A673 (cell line): ENCODE measurements at regions not wholly inside any gene's neighbourhood (a gene's known extent, or its start where the extent isn't known, plus 50 kb on each side); places are given as distances from the start of the nearest gene placed in this dataset.

ENCODE experiments used
- BruUV-seq: library from RNA; stranded (reverse); fragments of 400-500 nt; replicated peaks from 2 replicates; lab custom pipeline; 2021; lab: Mats Ljungman, UMichigan
- CTCF ChIA-PET: fragments of 300-600 bp; sonication (Branson Sonifier 250); formaldehyde crosslinking; loops from one replicate; lab custom pipeline; 2022; ENCODE audit warnings: antibody characterized with exemption; lab: Charles Lee
- POLR2A ChIA-PET: fragments of 300-600 bp; sonication (Branson Sonifier 250); formaldehyde crosslinking; loops from one replicate; lab custom pipeline; 2022; ENCODE audit warnings: antibody characterized with exemption; ENCODE audit not compliant: low non-redundant PET; lab: Charles Lee
- DNase-seq: peaks from one replicate; pipeline ENCODE4 v3.0.0-alpha.2; 2015; ENCODE audit warnings: low spot score
- H3K27ac ChIP-seq: fragments of 200-600 bp; sonication (generic); 2 replicates; pipeline ENCODE4 v1.5.1; 2016; ENCODE audit warnings: mixed run types, low read depth, mild to moderate bottlenecking, mixed read lengths, antibody characterized with exemption, low read length; ENCODE audit not compliant: poor library complexity, severe bottlenecking
- H3K27me3 ChIP-seq: fragments of 200-600 bp; sonication (generic); replicated peaks from 2 replicates; pipeline ENCODE4 v1.6.1; 2017; ENCODE audit warnings: mixed run types, low read depth, mild to moderate bottlenecking, mixed read lengths, antibody characterized with exemption, low read length; ENCODE audit not compliant: insufficient read depth, poor library complexity
- H3K36me3 ChIP-seq: fragments of 200-600 bp; sonication (generic); 2 replicates; pipeline ENCODE4 v1.6.1; 2016; ENCODE audit warnings: mixed run types, mild to moderate bottlenecking, mixed read lengths, antibody characterized with exemption, low read length; ENCODE audit not compliant: insufficient read depth, poor library complexity, severe bottlenecking
- H3K4me1 ChIP-seq: fragments of 200-600 bp; sonication (generic); 2 replicates; pipeline ENCODE4 v1.6.1; 2017; ENCODE audit warnings: mixed run types, mild to moderate bottlenecking, mixed read lengths, antibody characterized with exemption, low read length; ENCODE audit not compliant: insufficient read depth, poor library complexity, severe bottlenecking
- H3K4me3 ChIP-seq: fragments of 200-600 bp; sonication (generic); 2 replicates; pipeline ENCODE4 v1.5.1; 2016; ENCODE audit warnings: low read depth, mixed run types, mild to moderate bottlenecking, mixed read lengths, low read length; ENCODE audit not compliant: poor library complexity, severe bottlenecking
- H3K9me3 ChIP-seq: fragments of 200-600 bp; sonication (generic); 2 replicates; pipeline ENCODE4 v1.6.1; 2016; ENCODE audit warnings: mixed run types, low read depth, mild to moderate bottlenecking, mixed read lengths, antibody characterized with exemption, low read length; ENCODE audit not compliant: poor library complexity, severe bottlenecking
- EZH2 ChIP-seq: fragments of 200-600 bp; sonication (generic); IDR thresholded peaks from 2 replicates; pipeline ENCODE4 v1.6.1; 2017; ENCODE audit warnings: borderline replicate concordance, low read depth, mild to moderate bottlenecking, mixed read lengths, antibody characterized with exemption, low read length; ENCODE audit not compliant: poor library complexity, severe bottlenecking
- intact Hi-C: fragments of 100-400 bp; cut with micrococcal nuclease; formaldehyde crosslinking; loops from one replicate; pipeline ENCODE4 v1.10.0; 2022; ENCODE audit not compliant: unreplicated experiment
- TF ChIP-seq, protein P1 (sequence below): fragments of 300-800, 200-600 bp; sonication (generic); conservative IDR thresholded peaks from 2 replicates; pipeline ENCODE4 v1.5.1; 2017; ENCODE audit warnings: low read depth, mild to moderate bottlenecking, antibody characterized with exemption, low read length, moderate library complexity, mixed read lengths

DNA sequence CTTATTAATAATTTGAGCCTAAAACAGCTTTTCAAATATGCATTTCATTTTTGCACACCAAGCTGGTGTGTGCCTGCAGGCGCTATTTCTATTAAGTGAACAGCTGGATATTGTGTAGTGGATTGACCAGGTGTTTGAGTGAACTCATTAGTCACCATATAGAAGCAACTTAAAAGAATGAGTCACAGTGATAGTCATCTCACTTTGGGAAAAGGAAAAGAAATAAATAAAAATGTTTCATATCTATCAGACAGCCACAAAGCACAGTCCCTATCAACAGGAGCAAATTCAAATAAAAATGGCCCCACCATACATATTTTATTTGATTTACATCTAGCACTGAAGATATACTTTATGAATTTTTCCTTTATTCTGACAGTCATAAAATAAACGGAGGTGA is 456.5 kb upstream of the CDH9 start:
- intact Hi-C loops, result no loop called here
- TF ChIP-seq, protein P1, sequence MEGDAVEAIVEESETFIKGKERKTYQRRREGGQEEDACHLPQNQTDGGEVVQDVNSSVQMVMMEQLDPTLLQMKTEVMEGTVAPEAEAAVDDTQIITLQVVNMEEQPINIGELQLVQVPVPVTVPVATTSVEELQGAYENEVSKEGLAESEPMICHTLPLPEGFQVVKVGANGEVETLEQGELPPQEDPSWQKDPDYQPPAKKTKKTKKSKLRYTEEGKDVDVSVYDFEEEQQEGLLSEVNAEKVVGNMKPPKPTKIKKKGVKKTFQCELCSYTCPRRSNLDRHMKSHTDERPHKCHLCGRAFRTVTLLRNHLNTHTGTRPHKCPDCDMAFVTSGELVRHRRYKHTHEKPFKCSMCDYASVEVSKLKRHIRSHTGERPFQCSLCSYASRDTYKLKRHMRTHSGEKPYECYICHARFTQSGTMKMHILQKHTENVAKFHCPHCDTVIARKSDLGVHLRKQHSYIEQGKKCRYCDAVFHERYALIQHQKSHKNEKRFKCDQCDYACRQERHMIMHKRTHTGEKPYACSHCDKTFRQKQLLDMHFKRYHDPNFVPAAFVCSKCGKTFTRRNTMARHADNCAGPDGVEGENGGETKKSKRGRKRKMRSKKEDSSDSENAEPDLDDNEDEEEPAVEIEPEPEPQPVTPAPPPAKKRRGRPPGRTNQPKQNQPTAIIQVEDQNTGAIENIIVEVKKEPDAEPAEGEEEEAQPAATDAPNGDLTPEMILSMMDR, result no peak
- TF ChIP-seq EZH2, result no peak

DNA sequence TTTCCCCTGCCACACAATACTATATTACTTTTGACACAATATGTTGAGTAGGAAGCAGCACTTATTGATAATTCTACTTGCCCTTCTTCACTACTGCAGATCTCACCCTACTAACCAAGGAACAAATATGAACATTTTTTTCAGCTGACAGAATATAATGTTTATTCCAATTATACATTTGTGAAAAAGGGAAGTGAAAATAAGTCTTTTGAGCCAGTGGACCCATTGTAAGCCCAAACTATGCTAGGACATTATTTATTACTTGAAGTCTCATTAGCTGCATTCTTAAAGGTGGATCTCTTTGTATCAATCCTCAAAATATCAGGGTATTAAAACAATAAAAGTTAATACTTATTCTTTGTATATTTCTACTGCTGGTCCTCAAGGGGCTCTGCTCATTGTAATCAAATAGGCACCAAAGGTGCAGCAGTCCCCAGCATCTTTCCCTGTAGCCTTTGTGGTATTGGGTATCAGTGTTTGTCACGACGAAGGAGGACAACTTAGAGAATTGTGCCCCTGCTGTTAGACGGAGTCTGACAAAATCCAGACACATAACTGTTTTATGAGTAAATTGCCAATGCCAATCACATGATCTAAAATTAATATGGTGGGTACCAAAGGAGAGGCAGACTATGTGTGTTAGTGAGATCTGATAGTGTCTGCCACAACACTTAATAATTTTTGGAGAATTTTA is 453.5 kb upstream of the CDH9 start:
- Histone ChIP-seq H3K9me3 (no peaks in the 10 kb centered on the region), H3K4me3 (no peak overlapping the region), H3K27ac (no peak overlapping the region), H3K27me3 (no peaks in the 10 kb centered on the region), H3K36me3 (no peaks in the 10 kb centered on the region), H3K4me1 (no peaks in the 10 kb centered on the region)
- intact Hi-C loops, result no loop called here
- TF ChIP-seq, protein P1, result no peak
- TF ChIP-seq EZH2, result no peak
- BruUV-seq, result no TSS peak
- no peak for DNase-seq
- POLR2A ChIA-PET, result no interaction called here
- CTCF ChIA-PET, result no interaction called here

More for the DNA sequence above, 456.5 kb upstream of the CDH9 start:
- Histone ChIP-seq H3K27me3 (no peaks in the 10 kb centered on the region), H3K9me3 (no peaks in the 10 kb centered on the region), H3K36me3 (no peaks in the 10 kb centered on the region), H3K27ac (no peak overlapping the region), H3K4me3 (no peak overlapping the region), H3K4me1 (no peaks in the 10 kb centered on the region)
- CTCF ChIA-PET, result no interaction called here
- POLR2A ChIA-PET, result no interaction called here
- no peak for DNase-seq
- BruUV-seq, result no TSS peak

DNA sequence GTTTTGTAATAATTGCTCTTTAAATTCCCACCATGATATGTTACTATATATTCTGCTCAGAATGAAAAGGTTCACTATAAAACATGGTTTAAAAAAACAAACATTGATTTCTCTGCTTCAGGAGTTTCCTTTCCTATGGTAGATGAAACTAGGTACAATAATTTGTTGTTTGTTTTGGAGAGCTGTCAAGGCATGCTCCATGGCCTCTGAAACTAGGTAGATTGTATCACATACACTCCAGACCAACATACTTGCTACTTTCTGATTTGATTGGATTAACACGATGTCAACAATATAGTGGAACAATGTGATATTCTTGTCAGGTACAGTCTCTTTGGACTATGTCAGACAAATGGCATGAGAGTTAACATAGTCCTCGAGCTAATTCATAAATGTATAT is 452.7 kb upstream of the CDH9 start:
- ChIA-PET POLR2A (no interaction called here), CTCF (no interaction called here)
- TF ChIP-seq, protein P1, result no peak
- no peak for TF ChIP-seq EZH2
- no TSS peak for BruUV-seq
- Histone ChIP-seq H3K9me3 (no peaks in the 10 kb centered on the region), H3K4me1 (no peaks in the 10 kb centered on the region), H3K36me3 (no peaks in the 10 kb centered on the region), H3K27me3 (no peaks in the 10 kb centered on the region), H3K4me3 (no peak overlapping the region), H3K27ac (no peak overlapping the region)
- intact Hi-C loops, result no loop called here
- no peak for DNase-seq
